SK-N-SH (cell line): ENCODE measurements at regions not wholly inside any gene's neighbourhood (a gene's known extent, or its start where the extent isn't known, plus 50 kb on each side); places are given as distances from the start of the nearest gene placed in this dataset.
A peak's percentile ranks its signal among the peaks of the same experiment; 100 is the strongest.
"Not testable (repeated sequence)": the region's sequence is repeated elsewhere in the genome, so short reads cannot be mapped to it uniquely, and the experiment has no call there.

Experiments used
- CTCF ChIA-PET: fragments of 300-600, 350-600 bp; formaldehyde crosslinking; extraction: SDS; loops from one replicate; lab custom pipeline; 2021; lab: Yijun Ruan, JAX
- POLR2A ChIA-PET: fragments of 350-600 bp; sonication (Branson Sonifier 250); formaldehyde crosslinking; extraction: SDS; loops from one replicate; lab custom pipeline; 2020; ENCODE audit warnings: antibody characterized with exemption, inconsistent platforms; lab: Yijun Ruan, JAX
- DNase-seq: peaks from one replicate; pipeline ENCODE4 v3.0.0; 2012
- H2AFZ ChIP-seq: fragments of 200-600 bp; sonication (generic); 2 replicates; pipeline ENCODE4 v1.8.1; 2016; ENCODE audit warnings: antibody characterized with exemption, mild to moderate bottlenecking, low read depth
- H3F3A ChIP-seq: fragments of 200-600 bp; sonication (generic); replicated peaks from 2 replicates; pipeline ENCODE3; 2016; ENCODE audit warnings: antibody characterized with exemption, mild to moderate bottlenecking; ENCODE audit not compliant: insufficient read depth
- H3K27ac ChIP-seq, 2 experiments: fragments of 200-500 bp in 1 of 2; fragments of 200-600 bp in 1 of 2; sonication (Bioruptor generic) in 1 of 2; sonication (generic), shearing (Covaris generic) in 1 of 2; 2 replicates each; pipeline versions ENCODE4 v1.5.1 to v1.6.1; 2014 to 2016; ENCODE audit warnings: low read depth in 2 of 2, inconsistent platforms in 1 of 2, low read length in 1 of 2, mild to moderate bottlenecking in 1 of 2, mixed read lengths in 1 of 2
- H3K27me3 ChIP-seq: fragments of 200-600 bp; sonication (generic), shearing (Covaris generic); 2 replicates; pipeline ENCODE4 v1.6.1; 2016; ENCODE audit warnings: mixed run types; ENCODE audit not compliant: insufficient read depth
- H3K36me3 ChIP-seq, 2 experiments: fragments of 200-500 bp in 1 of 2; fragments of 200-600 bp in 1 of 2; sonication (Bioruptor generic) in 1 of 2; sonication (generic) in 1 of 2; replicated peaks in 1 of 2; 2 replicates each; pipeline versions ENCODE3 to v1.5.1; 2014 to 2016; ENCODE audit warnings: low read length in 1 of 2, mild to moderate bottlenecking in 1 of 2; ENCODE audit not compliant: insufficient read depth in 2 of 2, control insufficient read depth in 1 of 2
- H3K4me1 ChIP-seq, 2 experiments: fragments of 200-500 bp in 1 of 2; fragments of 200-600 bp in 1 of 2; sonication (Bioruptor generic) in 1 of 2; sonication (generic), shearing (Covaris generic) in 1 of 2; 2 replicates each; pipeline versions ENCODE4 v1.5.1 to v1.6.1; 2014 to 2016; ENCODE audit warnings: low read depth in 1 of 2, low read length in 1 of 2, mixed run types in 1 of 2; ENCODE audit not compliant: insufficient read depth in 2 of 2, control insufficient read depth in 1 of 2
- H3K4me2 ChIP-seq: fragments of 200-600 bp; sonication (generic), shearing (Covaris generic); 2 replicates; pipeline ENCODE4 v1.6.1; 2017; ENCODE audit warnings: mixed run types
- H3K4me3 ChIP-seq, 2 experiments: fragments of 200-500 bp in 1 of 2; fragments of 200-600 bp in 1 of 2; sonication (Bioruptor generic) in 1 of 2; sonication (generic), shearing (Covaris generic) in 1 of 2; 2 replicates each; pipeline versions ENCODE4 v1.5.1 to v1.8.1; 2014 to 2016; ENCODE audit warnings: low read depth in 2 of 2, inconsistent platforms in 1 of 2, low read length in 1 of 2, mild to moderate bottlenecking in 1 of 2, mixed read lengths in 1 of 2, moderate library complexity in 1 of 2
- H3K79me2 ChIP-seq: fragments of 200-600 bp; sonication (generic); 2 replicates; pipeline ENCODE4 v1.8.1; 2017; ENCODE audit warnings: mild to moderate bottlenecking; ENCODE audit not compliant: insufficient read depth
- H3K9ac ChIP-seq: fragments of 200-600 bp; sonication (generic); 2 replicates; pipeline ENCODE4 v1.6.1; 2017; ENCODE audit warnings: mixed run types
- H3K9me2 ChIP-seq: fragments of 200-600 bp; sonication (generic); 2 replicates; pipeline ENCODE4 v1.6.1; 2017; ENCODE audit warnings: mixed run types
- H3K9me3 ChIP-seq: fragments of 200-600 bp; sonication (generic); 2 replicates; pipeline ENCODE4 v1.6.1; 2017; ENCODE audit warnings: mixed run types, mild to moderate bottlenecking, moderate library complexity
- H4K20me1 ChIP-seq: fragments of 200-600 bp; sonication (generic); 2 replicates; pipeline ENCODE4 v1.6.1; 2017; ENCODE audit warnings: mild to moderate bottlenecking, mixed run types; ENCODE audit not compliant: insufficient read depth
- EP300 ChIP-seq, 2 experiments: IDR thresholded peaks; 2 replicates each; pipeline versions ENCODE4 v1.4.0 to v1.6.1; 2012; ENCODE audit warnings: borderline replicate concordance in 1 of 2, low read depth in 1 of 2, low read length in 1 of 2
- FOXM1 ChIP-seq: IDR thresholded peaks from 2 replicates; pipeline ENCODE4 v1.4.0; 2012; ENCODE audit warnings: low read depth, mild to moderate bottlenecking
- RAD21 ChIP-seq: IDR thresholded peaks from 2 replicates; pipeline ENCODE4 v1.6.1; 2012; ENCODE audit warnings: mild to moderate bottlenecking, low read length
- RXRA ChIP-seq: IDR thresholded peaks from 2 replicates; pipeline ENCODE4 v1.4.0; 2012; ENCODE audit warnings: low read depth, mild to moderate bottlenecking, borderline replicate concordance
- SMC3 ChIP-seq: IDR thresholded peaks from 2 replicates; pipeline ENCODE4 v1.6.1; 2012; ENCODE audit warnings: low read depth, low read length, improper control_type of control experiment
- WGBS: methylation state at CpG from one replicate; pipeline ENCODE4 v1.1.6; 2017; ENCODE audit warnings: low lambda C conversion rate; 5-methylcytosine and 5-hydroxymethylcytosine counted together
- TF ChIP-seq, protein P1 (sequence below): IDR thresholded peaks from 2 replicates; pipeline ENCODE4 v1.4.0; 2012; ENCODE audit warnings: low read depth
- TF ChIP-seq, protein P2 (sequence below): IDR thresholded peaks from 2 replicates; pipeline ENCODE4; 2012
- TF ChIP-seq, protein P3 (sequence below): fragments of 150-350 bp; IDR thresholded peaks from 2 replicates; pipeline ENCODE4 v1.6.1; 2017; ENCODE audit warnings: antibody characterized with exemption, low read length, low read depth, borderline replicate concordance

DNA sequence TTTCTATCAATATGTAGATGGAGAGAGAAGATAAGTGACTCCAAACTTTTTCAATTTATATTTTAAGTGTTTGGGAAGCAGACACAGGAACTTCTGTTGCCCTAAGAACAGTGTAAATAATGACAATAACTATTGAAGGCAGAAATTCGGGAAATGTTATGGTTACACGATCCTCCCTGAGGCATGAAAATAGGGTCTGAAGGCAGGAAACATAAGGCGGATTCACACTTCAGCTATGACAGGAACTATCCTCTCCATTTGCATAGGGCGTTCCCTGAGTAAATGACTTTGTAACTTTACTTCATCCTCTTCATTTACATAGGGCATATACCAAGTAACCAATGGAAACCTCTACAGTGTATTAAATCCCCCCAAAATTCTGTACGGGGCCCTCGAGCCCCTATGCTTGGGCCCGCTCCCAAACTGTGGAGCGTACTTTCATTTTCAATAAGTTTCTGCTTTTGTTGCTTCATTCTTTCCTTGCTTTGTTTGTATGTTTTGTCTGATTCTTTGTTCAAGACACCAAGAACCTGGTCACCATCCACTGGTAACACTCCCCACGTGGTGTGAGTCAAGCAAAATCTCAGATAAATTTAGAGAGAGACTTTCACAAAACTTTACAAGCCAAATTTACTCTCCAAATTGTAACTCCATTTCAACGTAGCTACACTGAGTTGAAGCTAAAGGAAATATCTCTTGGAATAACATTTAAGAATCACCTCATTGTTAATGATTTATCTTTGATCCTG is 2504.3 kb downstream of the ARAP2 start:
- H3K36me3 ChIP-seq, result no peaks in the 10 kb centered on the region
- no peak for DNase-seq
- no peak for TF ChIP-seq RAD21
- TF ChIP-seq, all 33 proteins: peak for 0
- no peak overlapping the region for H3K9ac ChIP-seq
- H3K4me2 ChIP-seq, result no peak overlapping the region
- no peak overlapping the region for H3K27ac ChIP-seq
- H3K27me3 ChIP-seq, result no peaks in the 10 kb centered on the region
- no peak overlapping the region for H3K4me3 ChIP-seq
- H3K9me3 ChIP-seq, result no peaks in the 10 kb centered on the region
- ChIA-PET CTCF (no interaction called here), POLR2A (no interaction called here)
- 0 out of 2 replicates have a peak overlapping the region, but pooled peaks have one; percentile 4 for H2AFZ ChIP-seq
- no peaks in the 10 kb centered on the region for H4K20me1 ChIP-seq
- 67% methylated on average over 10 of the region's 10 CpGs for WGBS
- H3K79me2 ChIP-seq, result no peaks in the 10 kb centered on the region
- no peaks in the 10 kb centered on the region for H3F3A ChIP-seq
- H3K9me2 ChIP-seq, result no peaks in the 10 kb centered on the region
- no peaks in the 10 kb centered on the region for H3K4me1 ChIP-seq

DNA sequence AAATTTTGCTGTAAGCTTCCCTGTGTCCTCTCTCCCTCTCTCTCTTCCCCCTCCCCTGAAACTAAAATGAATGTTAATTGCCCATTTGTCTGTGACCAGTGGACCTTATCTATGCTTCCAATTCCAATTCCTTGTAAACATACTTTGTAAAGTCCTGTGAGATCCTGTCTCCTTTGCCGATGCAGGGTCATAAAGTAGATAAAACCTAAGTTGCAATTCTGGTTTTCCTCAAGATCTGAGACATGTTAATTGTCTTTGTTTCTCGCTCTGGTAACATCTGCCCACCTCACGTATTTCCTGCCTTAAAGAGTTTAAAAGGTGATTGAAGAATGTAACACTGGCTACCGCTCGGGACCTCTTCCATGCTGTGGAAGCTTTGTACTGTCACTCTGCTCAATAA is 2503.4 kb downstream of the ARAP2 start:
- H3K4me1 ChIP-seq, H3K27ac ChIP-seq, H2AFZ ChIP-seq, POLR2A ChIA-PET, H3K4me2 ChIP-seq, CTCF ChIA-PET, H3K9me3 ChIP-seq, H3K9ac ChIP-seq, H3K36me3 ChIP-seq, H4K20me1 ChIP-seq, H3K79me2 ChIP-seq, H3K27me3 ChIP-seq, H3F3A ChIP-seq, H3K9me2 ChIP-seq, H3K4me3 ChIP-seq, DNase-seq: not testable (repeated sequence)
- 60% methylated on average over 5 of the region's 5 CpGs for WGBS

DNA sequence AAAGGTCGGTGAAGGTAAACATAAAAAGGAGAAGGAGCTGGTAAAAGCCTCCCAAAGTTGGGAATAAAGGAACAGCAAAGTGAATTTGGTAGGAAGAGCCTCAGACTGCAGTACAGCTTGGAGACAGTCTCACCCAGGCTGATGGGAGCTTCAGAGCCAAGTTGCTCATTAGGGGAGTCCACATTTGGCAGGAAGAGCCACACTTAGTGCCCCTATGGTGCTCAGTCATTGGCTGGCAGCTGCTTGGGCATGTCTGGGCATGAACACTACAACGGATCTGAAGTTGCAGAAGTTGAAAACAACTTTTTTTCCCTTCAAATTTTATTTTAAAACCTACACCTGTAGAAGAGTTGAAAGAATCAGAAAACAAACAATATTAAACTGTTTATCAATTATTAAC is 2497.3 kb downstream of the ARAP2 start:
- no peak for DNase-seq
- TF ChIP-seq, protein P1, sequence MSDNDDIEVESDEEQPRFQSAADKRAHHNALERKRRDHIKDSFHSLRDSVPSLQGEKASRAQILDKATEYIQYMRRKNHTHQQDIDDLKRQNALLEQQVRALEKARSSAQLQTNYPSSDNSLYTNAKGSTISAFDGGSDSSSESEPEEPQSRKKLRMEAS, result no peak
- Histone ChIP-seq H2AFZ (peak overlapping the region; percentile 73), H3K27ac (peak overlapping the region; percentile 30 to 49; a peak in 2 of 4 replicates), H3K79me2 (no peaks in the 10 kb centered on the region), H3K4me1 (no peaks in the 10 kb centered on the region), H3K9me2 (no peaks in the 10 kb centered on the region), H3K9ac (no peak overlapping the region), H3K36me3 (no peaks in the 10 kb centered on the region), H4K20me1 (no peaks in the 10 kb centered on the region), H3K27me3 (no peaks in the 10 kb centered on the region), H3K9me3 (no peaks in the 10 kb centered on the region), H3F3A (no peaks in the 10 kb centered on the region), H3K4me2 (peak overlapping the region; percentile 21; the same call in 1 of the 2 replicates), H3K4me3 (no peak overlapping the region)
- CTCF ChIA-PET, result no interaction called here
- WGBS, result 24% methylated on average over 2 of the region's 2 CpGs
- POLR2A ChIA-PET, result no interaction called here

DNA sequence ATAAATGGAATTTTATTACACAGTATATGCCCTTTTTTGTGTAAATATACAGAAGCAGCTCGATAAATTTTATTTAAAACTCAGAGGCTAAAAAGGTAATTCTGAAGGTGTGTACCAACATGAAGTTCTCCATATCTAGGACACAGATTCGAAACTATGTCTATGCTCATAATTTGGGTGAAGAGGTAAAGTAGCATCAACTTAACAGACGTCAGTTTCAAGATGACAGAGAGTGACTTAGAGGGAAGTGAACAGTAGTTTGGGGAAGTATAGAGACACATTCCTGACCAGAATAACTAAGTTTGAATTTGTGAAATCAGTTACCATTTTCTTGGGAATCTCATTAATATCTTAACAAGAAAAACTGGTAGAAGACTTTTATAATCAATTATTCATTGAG is 2493.3 kb downstream of the ARAP2 start:
- Histone ChIP-seq H4K20me1 (no peaks in the 10 kb centered on the region), H2AFZ (no peak overlapping the region), H3K4me1 (no peaks in the 10 kb centered on the region), H3K4me2 (no peak overlapping the region), H3K79me2 (no peaks in the 10 kb centered on the region), H3F3A (no peaks in the 10 kb centered on the region), H3K9ac (no peak overlapping the region), H3K27ac (no peak overlapping the region), H3K9me2 (no peaks in the 10 kb centered on the region), H3K27me3 (no peaks in the 10 kb centered on the region), H3K4me3 (no peak overlapping the region), H3K36me3 (no peaks in the 10 kb centered on the region), H3K9me3 (no peaks in the 10 kb centered on the region)
- 73% methylated on average over 3 of the region's 3 CpGs for WGBS
- ChIA-PET CTCF (no interaction called here), POLR2A (no interaction called here)
- DNase-seq, result no peak
- TF ChIP-seq, protein P2, sequence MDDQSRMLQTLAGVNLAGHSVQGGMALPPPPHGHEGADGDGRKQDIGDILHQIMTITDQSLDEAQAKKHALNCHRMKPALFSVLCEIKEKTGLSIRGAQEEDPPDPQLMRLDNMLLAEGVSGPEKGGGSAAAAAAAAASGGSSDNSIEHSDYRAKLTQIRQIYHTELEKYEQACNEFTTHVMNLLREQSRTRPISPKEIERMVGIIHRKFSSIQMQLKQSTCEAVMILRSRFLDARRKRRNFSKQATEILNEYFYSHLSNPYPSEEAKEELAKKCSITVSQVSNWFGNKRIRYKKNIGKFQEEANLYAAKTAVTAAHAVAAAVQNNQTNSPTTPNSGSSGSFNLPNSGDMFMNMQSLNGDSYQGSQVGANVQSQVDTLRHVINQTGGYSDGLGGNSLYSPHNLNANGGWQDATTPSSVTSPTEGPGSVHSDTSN, result no peak
- TF ChIP-seq, protein P1, result no peak
- TF ChIP-seq, protein P3, sequence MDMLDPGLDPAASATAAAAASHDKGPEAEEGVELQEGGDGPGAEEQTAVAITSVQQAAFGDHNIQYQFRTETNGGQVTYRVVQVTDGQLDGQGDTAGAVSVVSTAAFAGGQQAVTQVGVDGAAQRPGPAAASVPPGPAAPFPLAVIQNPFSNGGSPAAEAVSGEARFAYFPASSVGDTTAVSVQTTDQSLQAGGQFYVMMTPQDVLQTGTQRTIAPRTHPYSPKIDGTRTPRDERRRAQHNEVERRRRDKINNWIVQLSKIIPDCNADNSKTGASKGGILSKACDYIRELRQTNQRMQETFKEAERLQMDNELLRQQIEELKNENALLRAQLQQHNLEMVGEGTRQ, result no peak
- no peak for TF ChIP-seq SMC3
- no peak for TF ChIP-seq FOXM1
- no peak for TF ChIP-seq EP300 (IDR thresholded peaks at IDR 0.05; ENCODE audit: borderline replicate concordance in 1 of 2, low read depth in 1 of 2, low read length in 1 of 2)
- TF ChIP-seq RXRA, result no peak
